NT2/D1 (cell line): ENCODE measurements at regions not wholly inside any gene's neighbourhood (a gene's known extent, or its start where the extent isn't known, plus 50 kb on each side); places are given as distances from the start of the nearest gene placed in this dataset.

ENCODE experiments used
- SUZ12 ChIP-seq: IDR thresholded peaks from 2 replicates; pipeline ENCODE4 v1.6.1; 2011; ENCODE audit not compliant: insufficient read length, insufficient read depth; ENCODE audit errors: extremely low read depth
- YY1 ChIP-seq: IDR thresholded peaks from 2 replicates; pipeline ENCODE4 v1.6.1; 2011; ENCODE audit not compliant: insufficient read length, insufficient read depth
- ZNF274 ChIP-seq: IDR thresholded peaks from 2 replicates; pipeline ENCODE4 v1.6.1; 2011; ENCODE audit warnings: mild to moderate bottlenecking, low read depth, low read length

- TF ChIP-seq ZNF274 (no peak), SUZ12 (no peak), YY1 (no peak)
Measured at GRCh38 chr1:182263706-182264105, 127.9 kb downstream of the GLUL start.
